ENCODE measurements at regions not wholly inside any gene's neighbourhood (a gene's known extent, or its start where the extent isn't known, plus 50 kb on each side); places are given as distances from the start of the nearest gene placed in this dataset.

- no peak for TF ChIP-seq CTCF (IDR thresholded peaks at IDR 0.05; ENCODE audit: low read depth, low read length)
- no peak for TF ChIP-seq EZH2phosphoT487 (IDR thresholded peaks at IDR 0.05; ENCODE audit: low read depth)
These were observed 119.4 kb upstream of the RRP15 start for GRCh38 chr1:218165701-218166114.
